SK-N-MC (cell line): ENCODE measurements at regions not wholly inside any gene's neighbourhood (a gene's known extent, or its start where the extent isn't known, plus 50 kb on each side); places are given as distances from the start of the nearest gene placed in this dataset.
"Not testable (repeated sequence)": the region's sequence is repeated elsewhere in the genome, so short reads cannot be mapped to it uniquely, and the experiment has no call there.

Source experiments
- DNase-seq: peaks from one replicate; pipeline ENCODE4 v3.0.0-alpha.2; 2011; ENCODE audit warnings: low read depth, low spot score
- H3K27ac ChIP-seq: fragments of 200-600 bp; sonication (generic); 2 replicates; pipeline ENCODE4 v1.5.1; 2016; ENCODE audit warnings: mixed run types
- H3K36me3 ChIP-seq: fragments of 200-600 bp; sonication (generic); 2 replicates; pipeline ENCODE4 v1.6.1; 2017; ENCODE audit warnings: antibody characterized with exemption, low read length, mixed read lengths; ENCODE audit not compliant: insufficient read depth
- H3K4me3 ChIP-seq: fragments of 200-600 bp; sonication (generic); 2 replicates; pipeline ENCODE4 v1.5.1; 2016
- H3K9ac ChIP-seq: fragments of 200-600 bp; sonication (generic); 2 replicates; pipeline ENCODE4 v1.8.0; 2017; ENCODE audit warnings: mixed run types, mixed read lengths; ENCODE audit not compliant: insufficient read length
- H3K9me3 ChIP-seq: fragments of 200-600 bp; sonication (generic); 2 replicates; pipeline ENCODE4 v1.6.1; 2017; ENCODE audit warnings: low read depth, mild to moderate bottlenecking, antibody characterized with exemption, low read length, moderate library complexity, mixed read lengths
- EZH2 ChIP-seq: fragments of 200-600 bp; sonication (generic); IDR thresholded peaks from one replicate; pipeline ENCODE4 v1.6.1; 2017; ENCODE audit warnings: antibody characterized with exemption
- FOXP2 ChIP-seq: optimal IDR thresholded peaks from 2 replicates; pipeline ENCODE3; 2011; ENCODE audit warnings: mild to moderate bottlenecking, moderate library complexity; ENCODE audit not compliant: insufficient read depth; ENCODE audit errors: extremely low read length, control extremely low read depth
- POLR2AphosphoS5 ChIP-seq: IDR thresholded peaks from 2 replicates; pipeline ENCODE4 v1.6.1; 2012; ENCODE audit warnings: mild to moderate bottlenecking, low read depth, low read length, borderline replicate concordance

DNA sequence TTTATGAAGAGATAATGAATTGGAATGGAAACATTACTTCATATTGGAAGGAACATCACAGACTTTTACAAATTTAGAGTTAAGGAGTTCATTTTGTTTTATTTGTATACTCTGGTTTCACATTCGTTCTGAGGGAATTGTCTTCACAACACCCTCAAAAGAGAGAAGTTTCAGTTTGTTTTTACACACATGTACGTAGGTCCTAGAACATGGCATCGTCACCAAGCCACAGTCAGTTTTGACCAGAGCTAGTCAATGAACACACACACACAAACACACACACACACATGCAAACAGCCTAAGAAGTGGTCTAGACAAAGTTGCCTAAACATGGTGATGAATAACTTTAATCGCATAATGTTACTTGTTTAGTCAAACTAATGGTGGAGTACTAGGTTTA lies 427.9 kb upstream of the BCHE start:
- H3K36me3 ChIP-seq, result no peaks in the 10 kb centered on the region
- TF ChIP-seq POLR2AphosphoS5 (no peak), EZH2 (no peak), FOXP2 (no peak)
- H3K4me3 ChIP-seq, result no peak overlapping the region
- H3K9ac ChIP-seq, result no peak overlapping the region
- no peak for DNase-seq
- H3K27ac ChIP-seq, result no peak overlapping the region
- no peaks in the 10 kb centered on the region for H3K9me3 ChIP-seq

DNA sequence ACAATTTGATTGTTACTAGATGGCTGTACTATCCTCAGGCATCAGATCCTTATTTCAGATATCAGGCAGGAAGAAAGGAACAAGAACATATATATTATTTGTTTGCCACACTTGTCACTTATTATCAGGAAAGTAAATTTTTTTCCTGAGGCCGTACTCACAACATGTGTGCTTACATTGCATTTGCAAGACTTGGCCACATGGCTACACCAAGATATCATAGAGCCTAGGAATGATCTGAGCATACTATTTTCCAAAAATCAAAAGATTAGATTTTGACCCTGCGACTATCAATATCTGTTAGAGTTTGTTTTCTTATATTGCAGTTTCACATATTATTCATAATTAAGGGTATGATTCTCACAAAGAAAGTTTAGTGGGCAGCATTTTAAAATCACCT lies 426.2 kb upstream of the BCHE start:
- Histone ChIP-seq H3K27ac (no peak overlapping the region), H3K9me3 (no peaks in the 10 kb centered on the region), H3K9ac (no peak overlapping the region), H3K4me3 (no peak overlapping the region), H3K36me3 (no peaks in the 10 kb centered on the region)
- TF ChIP-seq EZH2 (no peak), FOXP2 (no peak), POLR2AphosphoS5 (no peak)
- no peak for DNase-seq

DNA sequence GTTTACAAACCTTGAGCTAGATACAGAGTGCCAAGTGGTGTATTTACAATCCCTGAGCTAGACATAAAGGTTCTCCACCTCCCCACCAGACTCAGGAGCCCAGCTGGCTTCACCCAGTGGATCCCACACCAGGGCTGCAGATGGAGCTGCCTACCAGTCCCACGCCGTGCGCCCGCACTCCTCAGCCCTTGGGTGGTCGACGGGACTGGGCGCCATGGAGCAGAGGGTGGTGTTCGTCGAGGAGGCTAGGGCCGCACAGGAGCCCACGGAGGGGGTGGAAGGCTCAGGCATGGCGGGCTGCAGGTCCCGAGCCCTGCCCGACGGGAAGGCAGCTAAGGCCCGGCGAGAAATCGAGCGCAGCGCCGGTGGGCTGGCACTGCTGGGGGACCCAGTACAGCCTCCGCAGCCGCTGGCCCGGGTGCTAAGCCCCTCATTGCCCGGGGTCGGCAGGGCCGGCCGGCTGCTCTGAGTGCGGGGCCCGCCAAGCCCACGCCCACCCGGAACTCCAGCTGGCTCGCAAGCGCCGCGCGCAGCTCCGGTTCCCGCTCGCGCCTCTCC lies 421.1 kb upstream of the BCHE start:
- DNase-seq, H3K27ac ChIP-seq, H3K9me3 ChIP-seq, H3K4me3 ChIP-seq, H3K36me3 ChIP-seq, H3K9ac ChIP-seq: not testable (repeated sequence)

DNA sequence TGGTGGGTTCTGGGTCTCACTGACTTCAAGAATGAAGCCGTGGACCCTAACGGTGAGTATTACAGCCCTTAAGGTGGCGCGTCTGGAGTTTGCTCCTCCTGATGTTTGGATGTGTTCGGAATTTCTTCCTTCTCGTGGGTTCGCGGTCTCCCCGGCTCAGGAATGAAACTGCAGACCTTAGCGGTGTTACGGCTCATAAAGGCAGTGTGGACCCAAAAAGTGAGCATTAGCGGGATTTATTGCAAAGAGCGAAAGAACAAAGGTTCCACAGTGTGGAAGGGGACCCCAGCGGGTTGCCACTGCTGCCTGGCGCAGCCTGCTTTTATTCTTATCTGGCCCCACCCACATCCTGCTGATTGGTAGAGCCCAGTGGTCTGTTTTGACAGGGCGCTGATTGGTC lies 420.5 kb upstream of the BCHE start:
- no peaks in the 10 kb centered on the region for H3K36me3 ChIP-seq
- no peaks in the 10 kb centered on the region for H3K9me3 ChIP-seq
- H3K27ac ChIP-seq, result no peak overlapping the region
- no peak for DNase-seq
- no peak overlapping the region for H3K4me3 ChIP-seq
- TF ChIP-seq FOXP2, result no peak
- no peak for TF ChIP-seq POLR2AphosphoS5
- no peak for TF ChIP-seq EZH2
- no peak overlapping the region for H3K9ac ChIP-seq

DNA sequence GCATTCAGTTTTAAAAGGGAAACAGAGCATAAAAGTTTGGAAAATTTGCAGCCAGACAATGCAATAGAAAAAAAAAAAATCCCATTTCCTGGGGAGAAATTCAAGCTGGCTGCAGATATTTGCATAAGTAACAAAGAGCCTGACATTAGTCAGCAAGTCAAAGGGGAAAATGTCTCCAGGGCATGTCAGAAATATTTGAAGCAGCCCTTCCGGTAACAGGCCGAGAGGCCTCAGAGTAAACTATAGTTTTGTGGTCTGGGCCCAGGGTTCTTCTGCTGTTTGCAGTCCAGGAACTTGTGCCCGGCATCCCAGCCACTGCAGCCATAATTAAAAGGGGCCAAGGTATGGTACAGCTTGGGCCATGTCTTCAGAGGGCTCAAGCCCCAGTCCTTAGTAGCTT lies 411.6 kb upstream of the BCHE start:
- TF ChIP-seq FOXP2, result no peak
- no peak for TF ChIP-seq POLR2AphosphoS5
- no peak for TF ChIP-seq EZH2
- no peak overlapping the region for H3K9ac ChIP-seq
- no peaks in the 10 kb centered on the region for H3K36me3 ChIP-seq
- H3K9me3 ChIP-seq, result no peaks in the 10 kb centered on the region
- H3K27ac ChIP-seq, result no peak overlapping the region
- no peak overlapping the region for H3K4me3 ChIP-seq
- DNase-seq, result no peak

DNA sequence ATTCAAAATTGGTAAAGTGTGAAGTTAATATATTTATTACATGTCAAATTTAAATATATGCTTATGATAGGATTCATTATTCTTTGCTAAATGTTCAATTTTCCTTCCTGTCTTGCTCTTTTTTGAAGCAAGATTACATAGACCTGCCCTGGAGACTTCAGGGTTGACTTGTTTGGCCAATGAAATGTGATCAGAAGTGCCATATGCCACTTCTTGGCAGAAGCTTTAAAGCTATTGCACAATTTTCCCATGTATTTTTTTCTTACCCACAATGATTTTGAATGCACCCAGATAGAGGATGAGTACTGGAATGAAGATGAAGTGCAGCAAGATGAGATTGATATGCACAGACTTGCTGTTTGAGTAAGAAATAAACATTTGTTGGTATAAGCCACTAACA lies 406.3 kb upstream of the BCHE start:
- no peak for DNase-seq
- no peak overlapping the region for H3K9ac ChIP-seq
- H3K27ac ChIP-seq, result no peak overlapping the region
- H3K36me3 ChIP-seq, result no peaks in the 10 kb centered on the region
- TF ChIP-seq FOXP2 (no peak), EZH2 (no peak), POLR2AphosphoS5 (no peak)
- no peak overlapping the region for H3K4me3 ChIP-seq
- H3K9me3 ChIP-seq, result no peaks in the 10 kb centered on the region

DNA sequence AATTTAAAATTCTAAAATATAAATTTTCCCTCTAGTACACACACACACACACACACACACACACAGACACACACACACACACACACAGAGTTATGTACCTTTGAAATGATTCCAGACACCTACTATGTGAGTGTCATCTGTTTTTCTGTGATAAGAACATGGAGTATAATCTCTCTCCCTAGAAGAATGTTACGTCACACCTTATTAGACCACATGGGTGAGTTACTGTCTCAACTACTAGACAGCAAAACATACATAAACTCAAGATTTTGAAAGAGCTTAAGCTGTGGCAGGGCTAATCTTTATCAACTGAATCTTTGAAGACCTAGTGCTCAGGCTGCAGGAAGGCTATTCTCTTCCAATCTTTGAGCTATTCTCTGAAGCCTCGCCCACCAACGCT lies 385.9 kb upstream of the BCHE start:
- Histone ChIP-seq H3K9ac (no peak overlapping the region), H3K4me3 (no peak overlapping the region), H3K36me3 (no peaks in the 10 kb centered on the region), H3K9me3 (no peaks in the 10 kb centered on the region), H3K27ac (no peak overlapping the region)
- no peak for DNase-seq
- no peak for TF ChIP-seq POLR2AphosphoS5
- TF ChIP-seq FOXP2, result no peak
- TF ChIP-seq EZH2, result no peak

DNA sequence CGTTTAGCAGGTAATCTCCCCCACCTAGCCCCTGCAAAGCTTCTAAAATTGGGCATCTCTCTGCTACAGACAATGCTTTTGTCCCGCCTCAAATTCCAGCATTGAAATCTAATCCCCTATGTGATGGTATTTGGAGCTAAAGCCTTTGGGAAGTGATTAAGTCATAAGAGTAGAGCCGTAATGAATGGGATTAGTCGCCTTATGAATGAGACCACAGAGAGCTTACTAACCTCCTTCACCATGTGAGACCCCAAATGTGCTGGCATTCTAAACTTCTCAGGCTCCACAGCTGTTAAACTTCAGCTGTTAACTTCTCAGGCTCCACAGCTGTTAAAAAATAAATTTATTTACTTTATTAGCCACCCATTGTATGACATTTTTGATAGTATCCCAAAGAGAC lies 374.2 kb upstream of the BCHE start:
- DNase-seq, result no peak
- H3K9ac ChIP-seq, result no peak overlapping the region
- TF ChIP-seq FOXP2, result no peak
- no peak for TF ChIP-seq POLR2AphosphoS5
- no peak for TF ChIP-seq EZH2

DNA sequence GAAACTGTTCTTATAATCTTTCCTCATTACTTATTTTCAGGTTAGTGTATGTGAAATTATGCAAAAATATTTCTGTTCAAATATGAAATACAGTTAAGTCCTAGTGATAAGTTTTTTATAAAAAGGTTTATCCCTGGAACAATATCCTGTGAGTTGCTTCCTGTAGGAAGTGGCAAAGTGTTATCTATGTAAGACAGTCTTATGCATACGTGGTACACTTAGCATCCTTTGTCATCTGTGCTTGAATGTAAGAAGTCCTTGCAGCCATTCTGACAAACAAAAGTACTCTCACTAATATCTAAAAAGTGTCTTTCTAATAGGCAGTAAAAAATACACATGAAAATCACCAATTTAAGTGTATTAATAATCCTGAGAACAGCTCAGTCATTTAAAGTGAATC lies 372.5 kb upstream of the BCHE start:
- H3K9me3 ChIP-seq, result no peaks in the 10 kb centered on the region
- H3K36me3 ChIP-seq, result no peaks in the 10 kb centered on the region
- no peak overlapping the region for H3K4me3 ChIP-seq
- TF ChIP-seq POLR2AphosphoS5 (no peak), FOXP2 (no peak), EZH2 (no peak)
- no peak for DNase-seq
- no peak overlapping the region for H3K9ac ChIP-seq
- H3K27ac ChIP-seq, result no peak overlapping the region

More for the DNA sequence above, 374.2 kb upstream of the BCHE start:
- Histone ChIP-seq H3K4me3 (no peak overlapping the region), H3K9me3 (no peaks in the 10 kb centered on the region), H3K36me3 (no peaks in the 10 kb centered on the region), H3K27ac (no peak overlapping the region)
